ENCODE measurements at regions not wholly inside any gene's neighbourhood (a gene's known extent, or its start where the extent isn't known, plus 50 kb on each side); places are given as distances from the start of the nearest gene placed in this dataset.

- Histone ChIP-seq H3K4me1 (ENCODE audit: control insufficient read depth in 1 of 2, low read depth in 2 of 2) (peaks cover 0 to 7% of the 10 kb centered on the region in 2 donors), H3K4me3 (no peak overlapping the region), H3K36me3 (no peaks in the 10 kb centered on the region), H3K27ac (no peak overlapping the region), H3K9me3 (no peaks in the 10 kb centered on the region), H3K27me3 (replicated peaks; ENCODE audit: insufficient read depth) (no peaks in the 10 kb centered on the region)
- ATAC-seq (ENCODE audit: insufficient number of reproducible peaks, low FRiP score, low read depth) = no peak
- no peak for TF ChIP-seq CTCF (IDR thresholded peaks at IDR 0.05)
- no peak for DNase-seq (ENCODE audit: low spot score)
Observed at GRCh38 chr16:87238361-87238715, 78.9 kb downstream of the C16orf95 start.

GRCh38 chr16:87239545-87239944 lies 77.6 kb downstream of the C16orf95 start:
- H3K4me3 ChIP-seq = no peak overlapping the region
- H3K27me3 ChIP-seq (replicated peaks; ENCODE audit: insufficient read depth) = no peaks in the 10 kb centered on the region
- DNase-seq (ENCODE audit: low spot score) (no peak), ATAC-seq (ENCODE audit: insufficient number of reproducible peaks, low FRiP score, low read depth) (no peak)
- no peak overlapping the region for H3K27ac ChIP-seq
- H3K4me1 ChIP-seq (ENCODE audit: control insufficient read depth in 1 of 2, low read depth in 2 of 2) = peaks cover 0 to 6% of the 10 kb centered on the region in 2 donors
- H3K36me3 ChIP-seq = no peaks in the 10 kb centered on the region
- no peak for TF ChIP-seq CTCF (IDR thresholded peaks at IDR 0.05)
- no peaks in the 10 kb centered on the region for H3K9me3 ChIP-seq

GRCh38 chr16:87240211-87241136 lies 76.7 kb downstream of the C16orf95 start:
- Histone ChIP-seq H3K27ac (no peak overlapping the region), H3K36me3 (no peaks in the 10 kb centered on the region), H3K4me1 (ENCODE audit: control insufficient read depth in 1 of 2, low read depth in 2 of 2) (no peaks in the 10 kb centered on the region), H3K9me3 (no peaks in the 10 kb centered on the region), H3K4me3 (no peak overlapping the region), H3K27me3 (replicated peaks; ENCODE audit: insufficient read depth) (no peaks in the 10 kb centered on the region)
- DNase-seq (ENCODE audit: low spot score) (no peak), ATAC-seq (ENCODE audit: insufficient number of reproducible peaks, low FRiP score, low read depth) (no peak)
- TF ChIP-seq CTCF (IDR thresholded peaks at IDR 0.05) = no peak

GRCh38 chr16:87241137-87241771 lies 75.9 kb downstream of the C16orf95 start:
- TF ChIP-seq CTCF (IDR thresholded peaks at IDR 0.05) = no peak
- Histone ChIP-seq H3K4me1 (ENCODE audit: control insufficient read depth in 1 of 2, low read depth in 2 of 2) (no peaks in the 10 kb centered on the region), H3K9me3 (no peaks in the 10 kb centered on the region), H3K4me3 (no peak overlapping the region), H3K27ac (no peak overlapping the region), H3K36me3 (no peaks in the 10 kb centered on the region), H3K27me3 (replicated peaks; ENCODE audit: insufficient read depth) (no peaks in the 10 kb centered on the region)
- ATAC-seq (ENCODE audit: insufficient number of reproducible peaks, low FRiP score, low read depth) (no peak), DNase-seq (ENCODE audit: low spot score) (no peak)

GRCh38 chr16:87243478-87243877 lies 73.7 kb downstream of the C16orf95 start:
- Histone ChIP-seq H3K4me1 (ENCODE audit: control insufficient read depth in 1 of 2, low read depth in 2 of 2) (no peaks in the 10 kb centered on the region), H3K27ac (no peak overlapping the region), H3K4me3 (no peak overlapping the region), H3K36me3 (no peaks in the 10 kb centered on the region), H3K9me3 (no peaks in the 10 kb centered on the region), H3K27me3 (replicated peaks; ENCODE audit: insufficient read depth) (no peaks in the 10 kb centered on the region)
- DNase-seq (ENCODE audit: low spot score) (no peak), ATAC-seq (ENCODE audit: insufficient number of reproducible peaks, low FRiP score, low read depth) (no peak)
- TF ChIP-seq CTCF (IDR thresholded peaks at IDR 0.05) = no peak

Data from thoracic aorta (tissue), 2 donors.